H1 (cell line): ENCODE measurements at regions not wholly inside any gene's neighbourhood (a gene's known extent, or its start where the extent isn't known, plus 50 kb on each side); places are given as distances from the start of the nearest gene placed in this dataset.

Experiments
- CTCF ChIA-PET: fragments of 300-600 bp; sonication (Branson Sonifier 250); formaldehyde crosslinking; loops from one replicate; lab custom pipeline; 2021; ENCODE audit not compliant: partially characterized antibody; lab: Charles Lee
- POLR2A ChIA-PET: fragments of 300-600 bp; sonication (Branson Sonifier 250); formaldehyde crosslinking; loops from one replicate; lab custom pipeline; 2021; ENCODE audit warnings: inconsistent platforms; ENCODE audit not compliant: partially characterized antibody; lab: Charles Lee
- DNase-seq, 2 experiments: peaks; one replicate each; pipeline versions ENCODE4 v3.0.0 to v3.0.0-alpha.2; 2010 to 2022; ENCODE audit warnings: low spot score in 2 of 2, low read depth in 1 of 2, mixed read lengths in 1 of 2
- FAIRE-seq: peaks from 2 replicates; lab custom pipeline; 2011; peaks lifted over from hg19 to GRCh38; lab: Jason Lieb, UNC
- H2AFZ ChIP-seq: 2 replicates; pipeline ENCODE4 v1.8.1; 2012; ENCODE audit warnings: low read length, inconsistent platforms
- H2AK5ac ChIP-seq: 2 replicates; pipeline ENCODE4 v1.6.1; 2013; ENCODE audit warnings: low read depth, low read length
- H2BK120ac ChIP-seq: replicated peaks from 2 replicates; pipeline ENCODE3; 2013; ENCODE audit warnings: low read depth, low read length, inconsistent platforms
- H2BK12ac ChIP-seq: 2 replicates; pipeline ENCODE4 v1.6.1; 2013; ENCODE audit warnings: low read depth, low read length
- H2BK15ac ChIP-seq: 2 replicates; pipeline ENCODE4 v1.6.1; 2013; ENCODE audit warnings: low read length
- H2BK20ac ChIP-seq: 2 replicates; pipeline ENCODE4 v1.6.1; 2013; ENCODE audit warnings: low read length
- H2BK5ac ChIP-seq: 2 replicates; pipeline ENCODE4 v1.6.1; 2013; ENCODE audit warnings: low read depth, low read length
- H3K14ac ChIP-seq: 2 replicates; pipeline ENCODE4 v1.6.1; 2013; ENCODE audit warnings: inconsistent platforms; ENCODE audit not compliant: insufficient read length
- H3K18ac ChIP-seq: 2 replicates; pipeline ENCODE4 v1.6.1; 2013; ENCODE audit warnings: low read length; ENCODE audit errors: extremely low read depth
- H3K23ac ChIP-seq: 2 replicates; pipeline ENCODE4 v1.6.1; 2013; ENCODE audit warnings: inconsistent platforms; ENCODE audit not compliant: insufficient read length
- H3K23me2 ChIP-seq: 2 replicates; pipeline ENCODE4 v1.6.1; 2013; ENCODE audit warnings: low read depth, low read length
- H3K27ac ChIP-seq: 2 replicates; pipeline ENCODE4 v1.6.1; 2011; ENCODE audit warnings: low read depth, low read length, inconsistent platforms
- H3K27me3 ChIP-seq, 4 experiments: replicated peaks in 1 of 4; 1 replicate in 1 of 4; 2 replicates in 3 of 4; pipeline versions ENCODE4 v1.6.1 to v1.8.1; 2011 to 2013; ENCODE audit warnings: low read length in 3 of 4, mild to moderate bottlenecking in 3 of 4, inconsistent platforms in 2 of 4, mixed read lengths in 2 of 4, moderate library complexity in 1 of 4; ENCODE audit not compliant: control insufficient read depth in 3 of 4, insufficient read depth in 3 of 4; ENCODE audit errors: extremely low read depth in 1 of 4
- H3K36me3 ChIP-seq, 4 experiments: 2 replicates each; pipeline versions ENCODE4 v1.6.1 to v1.8.1; 2011 to 2013; ENCODE audit warnings: mild to moderate bottlenecking in 4 of 4, low read length in 3 of 4, moderate library complexity in 2 of 4, control low read depth in 1 of 4, inconsistent platforms in 1 of 4; ENCODE audit not compliant: insufficient read depth in 4 of 4, control insufficient read depth in 2 of 4
- H3K4ac ChIP-seq: replicated peaks from 2 replicates; pipeline ENCODE3; 2013; ENCODE audit warnings: low read length, low read depth, mixed read lengths, inconsistent platforms; ENCODE audit not compliant: insufficient read length
- H3K4me1 ChIP-seq, 4 experiments: replicated peaks in 1 of 4; 1 replicate in 1 of 4; 2 replicates in 3 of 4; pipeline versions ENCODE4 v1.6.1 to v1.8.1; 2011 to 2013; ENCODE audit warnings: low read length in 3 of 4, inconsistent platforms in 2 of 4, mixed read lengths in 1 of 4; ENCODE audit not compliant: insufficient read depth in 4 of 4, control insufficient read depth in 3 of 4
- H3K4me2 ChIP-seq, 2 experiments: 2 replicates each; pipeline versions ENCODE4 v1.6.1 to v1.8.1; 2011 to 2013; ENCODE audit warnings: low read depth in 2 of 2, low read length in 2 of 2, control low read depth in 1 of 2, inconsistent platforms in 1 of 2, mild to moderate bottlenecking in 1 of 2; ENCODE audit not compliant: insufficient read depth in 1 of 2
- H3K4me3 ChIP-seq, 4 experiments: fragments of 200-600, 300-600 bp in 1 of 4; sonication (generic), shearing (Covaris generic), sonication (Bioruptor Twin) in 1 of 4; 2 replicates each; pipeline versions ENCODE4 v1.5.1 to v1.8.1; 2011 to 2016; ENCODE audit warnings: low read length in 4 of 4, low read depth in 3 of 4, control low read depth in 2 of 4, inconsistent platforms in 2 of 4, mild to moderate bottlenecking in 2 of 4, mixed read lengths in 1 of 4, moderate library complexity in 1 of 4; ENCODE audit not compliant: insufficient read depth in 2 of 4; ENCODE audit errors: extremely low read depth in 1 of 4
- H3K56ac ChIP-seq: replicated peaks from 2 replicates; pipeline ENCODE3; 2013; ENCODE audit warnings: low read depth, mild to moderate bottlenecking, mixed read lengths, low read length, inconsistent platforms; ENCODE audit not compliant: insufficient read length
- H3K79me1 ChIP-seq: 2 replicates; pipeline ENCODE4 v1.6.1; 2013; ENCODE audit warnings: low read depth, low read length, control low read depth
- H3K79me2 ChIP-seq, 2 experiments: 2 replicates each; pipeline versions ENCODE4 v1.6.1 to v1.8.1; 2012 to 2013; ENCODE audit warnings: low read length in 2 of 2, mild to moderate bottlenecking in 2 of 2, inconsistent platforms in 1 of 2; ENCODE audit not compliant: insufficient read depth in 2 of 2, control insufficient read depth in 1 of 2
- H3K9ac ChIP-seq, 4 experiments: replicated peaks in 1 of 4; 1 replicate in 1 of 4; 2 replicates in 3 of 4; pipeline versions ENCODE4 v1.6.1 to v1.8.1; 2011 to 2013; ENCODE audit warnings: low read depth in 3 of 4, low read length in 3 of 4, control low read depth in 2 of 4, mild to moderate bottlenecking in 2 of 4, moderate library complexity in 2 of 4, inconsistent platforms in 1 of 4; ENCODE audit errors: extremely low read depth in 1 of 4
- H3K9me3 ChIP-seq, 2 experiments: 2 replicates each; pipeline versions ENCODE4 v1.6.1 to v1.8.1; 2012 to 2013; ENCODE audit warnings: mild to moderate bottlenecking in 2 of 2, moderate library complexity in 2 of 2, control low read depth in 1 of 2, inconsistent platforms in 1 of 2, low read depth in 1 of 2, low read length in 1 of 2, mixed read lengths in 1 of 2; ENCODE audit not compliant: insufficient read depth in 2 of 2
- H4K20me1 ChIP-seq, 2 experiments: replicated peaks in 1 of 2; 2 replicates each; pipeline versions ENCODE3 to v1.8.1; 2011 to 2013; ENCODE audit warnings: inconsistent platforms in 2 of 2, low read length in 2 of 2, mild to moderate bottlenecking in 1 of 2; ENCODE audit not compliant: insufficient read depth in 2 of 2, control insufficient read depth in 1 of 2
- H4K5ac ChIP-seq: 2 replicates; pipeline ENCODE4 v1.6.1; 2013; ENCODE audit warnings: low read length, low read depth, mixed read lengths, inconsistent platforms; ENCODE audit not compliant: insufficient read length
- H4K8ac ChIP-seq: 2 replicates; pipeline ENCODE4 v1.8.0; 2013; ENCODE audit warnings: mild to moderate bottlenecking, moderate library complexity, low read length, inconsistent platforms; ENCODE audit not compliant: insufficient read depth; ENCODE audit errors: extremely low read depth
- H4K91ac ChIP-seq: replicated peaks from 2 replicates; pipeline ENCODE3; 2013; ENCODE audit warnings: low read length, mixed read lengths, inconsistent platforms; ENCODE audit not compliant: insufficient read length
- WGBS, 2 experiments: shearing (Covaris generic) in 1 of 2; methylation state at CpG; one replicate each; pipeline versions ENCODE4 v1.1.6 to v1.1.7; 2013 to 2015; ENCODE audit warnings: low lambda C conversion rate in 2 of 2, mixed read lengths in 2 of 2, inconsistent platforms in 1 of 2, low coverage in 1 of 2, missing lambda C conversion rate in 1 of 2; ENCODE audit not compliant: insufficient replicate concordance in 2 of 2, insufficient coverage in 1 of 2, insufficient read length in 1 of 2; ENCODE audit errors: extremely low coverage in 1 of 2, missing lambda C conversion rate in 1 of 2; 5-methylcytosine and 5-hydroxymethylcytosine counted together
- TF ChIP-seq, protein P1 (sequence below): fragments of 300-600 bp; sonication (generic); IDR thresholded peaks from 2 replicates; pipeline ENCODE4 v1.7.1; 2012; ENCODE audit warnings: low read length, moderate library complexity, mild to moderate bottlenecking, inconsistent platforms; ENCODE audit not compliant: insufficient replicate concordance

DNA sequence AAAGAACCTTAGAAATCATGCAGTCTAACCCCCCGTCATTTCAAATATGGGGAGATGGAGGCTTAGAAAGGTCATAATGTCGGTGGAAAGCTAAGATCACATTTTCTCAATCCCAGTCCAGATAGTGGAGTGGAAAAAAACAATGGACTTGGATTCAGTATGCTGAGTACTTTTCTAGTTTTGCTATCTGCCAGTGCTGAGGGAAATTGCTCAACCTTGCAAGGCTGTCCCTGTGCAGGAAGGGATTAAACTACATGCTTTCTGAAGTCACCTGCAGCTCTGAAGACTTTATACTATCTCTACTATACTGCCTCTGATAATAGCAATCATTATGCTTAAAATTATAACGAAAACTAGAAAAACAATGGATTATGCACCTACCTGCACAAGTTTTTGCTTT lies 272.8 kb downstream of the LRIG3 start:
- Histone ChIP-seq H3K36me3 (no peaks in the 10 kb centered on the region), H2AK5ac (no peak overlapping the region), H3K23ac (no peak overlapping the region), H3K23me2 (no peaks in the 10 kb centered on the region), H4K8ac (no peak overlapping the region), H2BK15ac (no peak overlapping the region), H2BK12ac (no peak overlapping the region), H2BK5ac (no peak overlapping the region), H3K4ac (no peak overlapping the region), H4K20me1 (no peaks in the 10 kb centered on the region), H3K9ac (no peak overlapping the region), H3K27me3 (no peaks in the 10 kb centered on the region), H3K4me1 (no peaks in the 10 kb centered on the region; a peak in 1 of 7 replicates), H3K9me3 (no peaks in the 10 kb centered on the region; a peak in 1 of 4 replicates), H2BK20ac (no peak overlapping the region), H3K18ac (no peak overlapping the region), H4K91ac (no peak overlapping the region), H3K79me2 (no peaks in the 10 kb centered on the region), H3K27ac (no peak overlapping the region), H3K56ac (no peak overlapping the region), H2AFZ (no peak overlapping the region), H3K4me3 (no peak overlapping the region), H3K14ac (no peak overlapping the region), H2BK120ac (no peak overlapping the region), H4K5ac (no peak overlapping the region), H3K4me2 (no peak overlapping the region), H3K79me1 (no peaks in the 10 kb centered on the region)
- DNase-seq: no peak
- 91% methylated on average over 3 of the region's 3 CpGs; no CpG with 5 or more reads in 1 of the 2 experiments for WGBS, 2 experiments
- ChIA-PET CTCF (interaction anchor here (1.3 kb wide), 1 partner anchor 504 kb away, joined by 3 read pairs; no protein-coding TSS in a partner anchor), POLR2A (no interaction called here)
- no peak for FAIRE-seq
- TF ChIP-seq, protein P1, sequence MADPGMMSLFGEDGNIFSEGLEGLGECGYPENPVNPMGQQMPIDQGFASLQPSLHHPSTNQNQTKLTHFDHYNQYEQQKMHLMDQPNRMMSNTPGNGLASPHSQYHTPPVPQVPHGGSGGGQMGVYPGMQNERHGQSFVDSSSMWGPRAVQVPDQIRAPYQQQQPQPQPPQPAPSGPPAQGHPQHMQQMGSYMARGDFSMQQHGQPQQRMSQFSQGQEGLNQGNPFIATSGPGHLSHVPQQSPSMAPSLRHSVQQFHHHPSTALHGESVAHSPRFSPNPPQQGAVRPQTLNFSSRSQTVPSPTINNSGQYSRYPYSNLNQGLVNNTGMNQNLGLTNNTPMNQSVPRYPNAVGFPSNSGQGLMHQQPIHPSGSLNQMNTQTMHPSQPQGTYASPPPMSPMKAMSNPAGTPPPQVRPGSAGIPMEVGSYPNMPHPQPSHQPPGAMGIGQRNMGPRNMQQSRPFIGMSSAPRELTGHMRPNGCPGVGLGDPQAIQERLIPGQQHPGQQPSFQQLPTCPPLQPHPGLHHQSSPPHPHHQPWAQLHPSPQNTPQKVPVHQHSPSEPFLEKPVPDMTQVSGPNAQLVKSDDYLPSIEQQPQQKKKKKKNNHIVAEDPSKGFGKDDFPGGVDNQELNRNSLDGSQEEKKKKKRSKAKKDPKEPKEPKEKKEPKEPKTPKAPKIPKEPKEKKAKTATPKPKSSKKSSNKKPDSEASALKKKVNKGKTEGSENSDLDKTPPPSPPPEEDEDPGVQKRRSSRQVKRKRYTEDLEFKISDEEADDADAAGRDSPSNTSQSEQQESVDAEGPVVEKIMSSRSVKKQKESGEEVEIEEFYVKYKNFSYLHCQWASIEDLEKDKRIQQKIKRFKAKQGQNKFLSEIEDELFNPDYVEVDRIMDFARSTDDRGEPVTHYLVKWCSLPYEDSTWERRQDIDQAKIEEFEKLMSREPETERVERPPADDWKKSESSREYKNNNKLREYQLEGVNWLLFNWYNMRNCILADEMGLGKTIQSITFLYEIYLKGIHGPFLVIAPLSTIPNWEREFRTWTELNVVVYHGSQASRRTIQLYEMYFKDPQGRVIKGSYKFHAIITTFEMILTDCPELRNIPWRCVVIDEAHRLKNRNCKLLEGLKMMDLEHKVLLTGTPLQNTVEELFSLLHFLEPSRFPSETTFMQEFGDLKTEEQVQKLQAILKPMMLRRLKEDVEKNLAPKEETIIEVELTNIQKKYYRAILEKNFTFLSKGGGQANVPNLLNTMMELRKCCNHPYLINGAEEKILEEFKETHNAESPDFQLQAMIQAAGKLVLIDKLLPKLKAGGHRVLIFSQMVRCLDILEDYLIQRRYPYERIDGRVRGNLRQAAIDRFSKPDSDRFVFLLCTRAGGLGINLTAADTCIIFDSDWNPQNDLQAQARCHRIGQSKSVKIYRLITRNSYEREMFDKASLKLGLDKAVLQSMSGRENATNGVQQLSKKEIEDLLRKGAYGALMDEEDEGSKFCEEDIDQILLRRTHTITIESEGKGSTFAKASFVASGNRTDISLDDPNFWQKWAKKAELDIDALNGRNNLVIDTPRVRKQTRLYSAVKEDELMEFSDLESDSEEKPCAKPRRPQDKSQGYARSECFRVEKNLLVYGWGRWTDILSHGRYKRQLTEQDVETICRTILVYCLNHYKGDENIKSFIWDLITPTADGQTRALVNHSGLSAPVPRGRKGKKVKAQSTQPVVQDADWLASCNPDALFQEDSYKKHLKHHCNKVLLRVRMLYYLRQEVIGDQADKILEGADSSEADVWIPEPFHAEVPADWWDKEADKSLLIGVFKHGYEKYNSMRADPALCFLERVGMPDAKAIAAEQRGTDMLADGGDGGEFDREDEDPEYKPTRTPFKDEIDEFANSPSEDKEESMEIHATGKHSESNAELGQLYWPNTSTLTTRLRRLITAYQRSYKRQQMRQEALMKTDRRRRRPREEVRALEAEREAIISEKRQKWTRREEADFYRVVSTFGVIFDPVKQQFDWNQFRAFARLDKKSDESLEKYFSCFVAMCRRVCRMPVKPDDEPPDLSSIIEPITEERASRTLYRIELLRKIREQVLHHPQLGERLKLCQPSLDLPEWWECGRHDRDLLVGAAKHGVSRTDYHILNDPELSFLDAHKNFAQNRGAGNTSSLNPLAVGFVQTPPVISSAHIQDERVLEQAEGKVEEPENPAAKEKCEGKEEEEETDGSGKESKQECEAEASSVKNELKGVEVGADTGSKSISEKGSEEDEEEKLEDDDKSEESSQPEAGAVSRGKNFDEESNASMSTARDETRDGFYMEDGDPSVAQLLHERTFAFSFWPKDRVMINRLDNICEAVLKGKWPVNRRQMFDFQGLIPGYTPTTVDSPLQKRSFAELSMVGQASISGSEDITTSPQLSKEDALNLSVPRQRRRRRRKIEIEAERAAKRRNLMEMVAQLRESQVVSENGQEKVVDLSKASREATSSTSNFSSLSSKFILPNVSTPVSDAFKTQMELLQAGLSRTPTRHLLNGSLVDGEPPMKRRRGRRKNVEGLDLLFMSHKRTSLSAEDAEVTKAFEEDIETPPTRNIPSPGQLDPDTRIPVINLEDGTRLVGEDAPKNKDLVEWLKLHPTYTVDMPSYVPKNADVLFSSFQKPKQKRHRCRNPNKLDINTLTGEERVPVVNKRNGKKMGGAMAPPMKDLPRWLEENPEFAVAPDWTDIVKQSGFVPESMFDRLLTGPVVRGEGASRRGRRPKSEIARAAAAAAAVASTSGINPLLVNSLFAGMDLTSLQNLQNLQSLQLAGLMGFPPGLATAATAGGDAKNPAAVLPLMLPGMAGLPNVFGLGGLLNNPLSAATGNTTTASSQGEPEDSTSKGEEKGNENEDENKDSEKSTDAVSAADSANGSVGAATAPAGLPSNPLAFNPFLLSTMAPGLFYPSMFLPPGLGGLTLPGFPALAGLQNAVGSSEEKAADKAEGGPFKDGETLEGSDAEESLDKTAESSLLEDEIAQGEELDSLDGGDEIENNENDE: no peak
